GM19099 (cell line): ENCODE measurements at regions not wholly inside any gene's neighbourhood (a gene's known extent, or its start where the extent isn't known, plus 50 kb on each side); places are given as distances from the start of the nearest gene placed in this dataset.

ENCODE experiments used
- POLR2A ChIP-seq: IDR thresholded peaks from 3 replicates; pipeline ENCODE4 v1.6.1; 2011; ENCODE audit warnings: low read depth; ENCODE audit not compliant: insufficient read length; ENCODE audit errors: extremely low read depth

DNA sequence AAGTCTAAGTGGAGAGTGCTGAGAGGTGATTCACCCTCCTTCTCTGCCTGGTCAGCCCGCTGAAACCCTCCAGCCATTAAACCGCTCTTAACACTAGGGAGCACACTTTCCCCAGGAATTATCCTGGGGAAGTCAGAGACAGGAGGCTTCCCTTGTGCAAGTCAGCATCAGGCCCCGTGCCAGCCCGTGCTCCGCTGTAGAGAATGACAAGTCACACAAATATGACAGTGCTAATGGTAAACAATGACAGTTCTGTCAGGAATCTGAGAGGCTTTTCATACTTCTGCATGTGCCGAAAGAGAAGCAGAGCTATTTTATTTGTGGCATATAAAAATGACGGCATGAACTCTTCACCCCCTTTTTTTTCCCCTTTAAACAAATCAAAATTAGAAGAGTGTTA is 816.9 kb upstream of the SLC10A2 start:
- TF ChIP-seq POLR2A = no peak

DNA sequence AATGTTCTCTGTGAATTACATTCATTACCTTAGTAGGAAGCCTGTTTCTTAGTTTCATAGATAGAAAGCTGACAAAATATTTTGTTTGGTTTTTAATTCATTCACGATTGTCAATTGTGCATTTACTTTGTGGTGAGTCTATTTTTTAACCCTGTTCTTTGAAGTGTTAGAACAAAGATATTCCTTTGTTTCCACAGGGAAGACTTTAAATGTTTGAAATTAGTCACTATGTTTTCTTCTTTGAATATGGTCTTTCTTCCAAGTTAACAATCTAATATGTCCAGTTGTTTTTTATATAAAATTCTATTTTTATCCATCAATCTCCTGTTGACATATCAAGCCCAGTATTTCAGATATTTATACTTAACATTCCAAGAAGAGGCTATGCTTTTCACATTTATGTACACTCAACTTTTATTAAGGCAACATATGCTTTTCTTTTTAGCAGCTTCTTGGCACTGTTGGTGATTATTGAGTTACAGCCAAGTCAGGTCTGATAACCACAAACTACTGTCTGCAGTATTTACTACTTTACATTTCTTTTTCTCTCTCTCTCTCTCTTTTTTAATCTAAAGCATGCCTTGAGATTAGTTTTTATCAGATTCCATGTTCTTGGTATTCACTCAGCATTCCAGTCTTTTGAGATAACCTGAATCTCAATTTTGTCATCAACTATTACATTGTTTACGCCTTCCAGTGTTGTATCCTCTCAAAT is 812.8 kb upstream of the SLC10A2 start:
- no peak for TF ChIP-seq POLR2A

DNA sequence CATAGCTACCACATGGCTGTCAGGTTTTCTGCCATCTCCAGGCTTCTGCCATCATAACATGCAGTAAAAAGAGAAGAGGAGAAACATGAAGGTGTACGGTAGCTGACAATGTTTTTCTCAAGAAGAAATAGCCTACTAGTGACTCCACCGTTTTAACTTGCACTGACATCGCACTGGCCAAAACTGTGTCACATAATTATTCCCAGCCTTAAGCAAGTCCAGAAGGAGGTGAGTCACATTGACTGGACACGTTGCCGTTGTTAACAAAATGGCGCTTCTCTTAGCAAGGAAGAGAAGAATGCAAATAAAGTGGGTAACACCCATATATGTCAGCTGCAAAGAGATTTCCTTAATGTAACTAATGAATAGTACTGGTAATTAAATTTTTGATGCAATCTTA is 810.4 kb upstream of the SLC10A2 start:
- no peak for TF ChIP-seq POLR2A

DNA sequence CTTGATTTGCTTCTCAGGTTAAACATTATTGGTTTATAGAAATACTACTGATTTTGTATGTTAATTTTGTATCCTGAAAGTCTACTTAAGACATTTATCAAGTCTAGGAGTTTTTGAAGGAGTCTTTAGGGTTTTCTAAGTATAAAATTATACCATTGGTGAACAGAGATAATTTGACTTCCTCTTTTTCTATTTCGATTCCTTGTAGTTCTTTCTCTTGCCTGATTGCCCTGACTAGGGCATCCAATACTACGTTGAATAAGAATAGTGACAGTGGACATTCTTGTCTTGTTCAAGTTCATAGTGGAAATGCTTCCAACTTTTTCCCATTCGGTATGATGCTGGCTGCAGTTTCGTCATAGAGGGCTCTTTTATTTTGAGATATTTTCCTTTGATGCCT is 807.5 kb upstream of the SLC10A2 start:
- no peak for TF ChIP-seq POLR2A

DNA sequence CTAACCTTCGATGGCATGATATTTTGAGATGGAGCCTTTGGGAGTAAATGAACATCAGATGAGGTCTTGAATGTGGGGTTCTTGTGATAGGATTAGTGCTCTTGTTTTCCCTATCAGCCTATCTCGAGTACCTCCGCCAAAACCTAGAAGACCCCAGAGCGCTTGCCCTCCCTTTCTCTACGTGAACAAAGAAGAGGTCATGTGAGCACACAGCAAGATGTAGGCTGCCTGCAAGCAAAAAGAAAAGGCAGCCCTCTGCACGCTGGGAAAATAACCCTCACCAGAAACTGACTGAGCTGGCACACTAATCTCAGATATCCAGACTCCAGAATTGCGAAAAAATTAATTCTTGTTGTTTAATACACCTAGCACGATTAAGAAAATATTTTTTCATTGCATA is 799.8 kb upstream of the SLC10A2 start:
- no peak for TF ChIP-seq POLR2A

DNA sequence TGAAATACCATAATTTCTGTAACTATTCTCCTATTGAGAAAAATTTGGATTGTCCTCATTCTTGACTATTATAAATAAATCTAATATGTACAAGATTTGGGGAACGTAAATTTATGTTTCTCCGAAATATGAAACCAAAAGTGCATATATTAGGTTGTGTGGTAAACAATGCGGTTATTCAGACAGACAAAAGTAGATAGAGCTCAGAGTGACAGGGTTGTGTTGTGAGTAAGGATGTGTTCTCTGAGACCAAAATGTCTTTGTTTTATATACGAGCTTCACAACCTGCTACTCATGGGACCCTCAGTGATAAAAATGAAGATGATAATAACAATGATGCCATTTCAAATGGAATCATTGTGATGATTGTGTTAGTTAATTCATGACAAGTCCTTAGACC is 796.3 kb upstream of the SLC10A2 start:
- no peak for TF ChIP-seq POLR2A

DNA sequence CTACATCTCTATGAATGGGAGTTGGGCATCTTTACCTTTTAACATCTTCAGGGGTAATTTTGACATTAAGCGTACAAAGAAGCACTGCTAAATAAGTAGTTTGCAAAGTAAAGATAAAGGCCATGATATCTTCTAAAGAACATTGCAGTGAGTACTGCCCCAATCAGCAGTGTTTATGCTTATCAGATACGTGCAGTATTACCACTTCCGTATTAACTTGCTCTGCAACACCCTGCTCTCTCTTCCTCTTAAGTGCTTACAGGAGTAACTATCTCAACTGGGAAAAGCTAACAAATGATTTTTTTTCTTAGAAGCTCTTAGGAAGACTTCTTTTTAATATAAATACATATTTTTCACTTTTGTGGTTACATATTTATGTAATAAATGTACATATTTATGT is 793.7 kb upstream of the SLC10A2 start:
- no peak for TF ChIP-seq POLR2A

DNA sequence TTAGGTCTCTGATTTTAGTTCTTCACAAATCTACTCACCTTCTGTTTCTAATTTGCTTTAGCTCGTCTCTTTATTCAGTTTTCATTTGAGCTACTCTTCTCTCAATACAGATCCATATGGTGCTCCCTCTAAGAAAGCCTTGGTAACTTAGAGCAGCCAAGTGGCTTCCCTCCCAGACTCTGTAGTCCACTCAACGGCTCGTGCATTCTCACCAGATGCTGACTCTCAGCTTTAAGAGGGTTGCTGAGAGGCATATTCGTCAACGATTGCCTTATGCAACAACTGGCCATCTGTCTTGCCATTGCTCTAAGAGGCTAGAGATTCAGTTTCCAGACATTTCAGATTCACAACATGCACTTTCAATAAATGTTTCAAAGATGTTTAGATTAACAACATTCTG is 785.8 kb upstream of the SLC10A2 start:
- TF ChIP-seq POLR2A = no peak

DNA sequence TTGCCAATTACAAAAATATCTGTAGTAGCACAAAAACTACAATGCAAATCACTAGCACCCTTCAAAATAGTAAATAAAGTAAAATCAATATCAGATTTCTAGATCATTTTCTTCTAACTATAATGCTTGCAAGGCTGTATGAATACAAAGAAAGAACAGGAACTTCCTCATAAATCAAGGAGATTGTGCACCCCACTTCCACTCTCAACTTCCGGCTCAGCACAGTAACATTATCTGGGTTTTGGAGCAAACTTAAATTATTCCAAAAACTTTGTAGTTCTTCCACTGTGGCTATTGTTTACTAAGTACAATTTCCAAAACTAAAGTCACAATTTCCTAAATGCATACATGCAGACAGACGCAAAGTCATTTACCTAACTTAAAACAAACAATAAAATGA is 778.3 kb upstream of the SLC10A2 start:
- TF ChIP-seq POLR2A = no peak

DNA sequence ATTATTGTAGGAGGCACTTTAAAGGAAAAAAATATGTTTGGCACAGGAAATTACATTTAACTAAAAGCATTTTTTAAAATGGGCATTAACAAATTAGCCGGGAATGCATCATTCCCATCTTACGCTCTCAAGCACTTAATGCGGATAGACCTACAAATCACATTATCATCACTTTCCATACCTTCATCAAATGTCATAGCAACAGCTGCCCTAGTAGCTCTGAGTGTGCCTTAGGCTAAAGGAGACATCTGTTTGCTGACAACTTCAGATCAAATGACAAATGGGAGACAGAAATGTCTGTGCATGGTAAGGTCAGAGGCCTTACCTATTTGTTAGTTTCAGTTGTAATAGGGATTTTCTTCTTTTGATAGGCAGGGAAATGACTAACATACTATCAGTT is 773.2 kb upstream of the SLC10A2 start:
- no peak for TF ChIP-seq POLR2A

DNA sequence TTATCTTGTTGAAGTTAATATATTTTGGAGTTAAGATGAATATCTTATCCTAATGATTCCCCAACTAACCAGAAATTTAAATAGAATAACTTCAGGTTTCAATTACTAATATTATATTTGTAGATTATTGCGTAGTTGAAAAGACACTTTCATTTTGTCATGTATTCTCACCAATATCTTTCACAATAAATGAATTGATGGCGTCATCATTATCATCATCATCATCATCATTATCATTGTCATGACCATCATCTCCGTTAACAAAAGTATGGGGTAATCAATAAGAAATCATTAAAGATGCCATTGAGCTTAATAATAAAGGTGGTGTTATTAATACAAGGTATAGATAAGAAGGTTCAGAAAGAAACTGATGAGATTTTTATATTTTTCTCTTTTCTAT is 768.8 kb upstream of the SLC10A2 start:
- TF ChIP-seq POLR2A = no peak

DNA sequence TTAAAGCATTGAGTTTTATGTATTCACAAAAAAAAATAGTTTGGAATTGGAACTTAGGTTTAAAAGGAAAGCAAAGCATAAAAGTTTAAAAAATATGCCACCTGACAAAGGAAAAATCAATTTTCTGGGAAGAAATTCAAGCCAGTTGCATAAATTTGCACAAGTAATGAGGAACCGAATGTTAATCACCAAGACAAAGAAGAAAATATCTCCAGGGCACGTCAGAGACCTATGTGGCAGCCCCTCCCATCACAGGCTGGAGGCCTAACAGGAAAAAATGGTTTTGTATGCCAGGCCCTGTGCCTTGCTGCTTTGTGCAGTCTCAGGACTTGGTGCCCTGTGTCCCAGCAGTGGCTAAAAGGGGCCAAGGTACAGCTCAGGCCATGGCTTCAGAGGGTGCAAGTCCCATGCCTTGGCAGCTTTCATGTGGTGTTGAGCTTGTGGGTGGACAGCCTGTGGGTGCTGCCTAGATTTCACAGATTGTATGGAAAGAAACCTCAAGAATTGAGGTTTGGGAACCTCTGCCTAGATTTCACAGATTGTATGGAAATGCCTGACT is 767.2 kb upstream of the SLC10A2 start:
- TF ChIP-seq POLR2A = no peak

DNA sequence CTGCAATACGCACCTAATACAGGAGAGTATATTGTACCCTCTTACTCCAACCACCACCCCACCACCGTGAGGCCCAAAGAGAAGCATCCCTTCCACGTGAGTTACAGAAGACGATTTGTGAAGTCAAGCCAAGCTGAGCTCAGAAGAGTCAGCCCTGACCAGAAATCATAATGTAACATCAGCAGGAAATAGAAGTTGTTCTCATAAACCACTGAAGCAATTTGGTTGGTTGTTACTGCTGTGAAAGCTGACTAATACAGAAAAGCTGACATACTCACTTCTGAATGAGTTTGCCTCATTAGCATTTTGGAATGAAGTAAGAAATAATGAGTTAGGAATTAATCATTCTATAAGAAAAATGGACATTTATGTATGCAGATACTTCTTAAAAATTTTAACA is 749.4 kb upstream of the SLC10A2 start:
- no peak for TF ChIP-seq POLR2A

DNA sequence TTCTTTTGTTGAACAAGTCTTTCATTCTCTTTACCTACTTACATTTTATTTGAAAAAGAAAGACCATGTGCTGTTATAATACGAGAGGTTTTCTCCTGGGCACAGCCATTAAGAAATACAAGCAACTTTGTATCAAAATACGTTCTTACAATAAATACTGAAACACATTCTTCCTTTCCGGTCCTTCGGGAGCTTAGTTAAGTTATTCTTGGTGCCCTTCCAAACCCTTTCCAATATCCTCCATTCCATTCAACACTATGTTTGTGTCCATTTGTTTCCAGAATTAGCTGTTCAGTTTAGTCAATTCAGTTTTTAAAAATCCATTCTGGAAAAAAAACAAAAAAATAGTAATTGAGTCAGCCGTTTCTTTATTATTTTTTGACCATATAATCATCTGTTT is 746.8 kb upstream of the SLC10A2 start:
- no peak for TF ChIP-seq POLR2A

DNA sequence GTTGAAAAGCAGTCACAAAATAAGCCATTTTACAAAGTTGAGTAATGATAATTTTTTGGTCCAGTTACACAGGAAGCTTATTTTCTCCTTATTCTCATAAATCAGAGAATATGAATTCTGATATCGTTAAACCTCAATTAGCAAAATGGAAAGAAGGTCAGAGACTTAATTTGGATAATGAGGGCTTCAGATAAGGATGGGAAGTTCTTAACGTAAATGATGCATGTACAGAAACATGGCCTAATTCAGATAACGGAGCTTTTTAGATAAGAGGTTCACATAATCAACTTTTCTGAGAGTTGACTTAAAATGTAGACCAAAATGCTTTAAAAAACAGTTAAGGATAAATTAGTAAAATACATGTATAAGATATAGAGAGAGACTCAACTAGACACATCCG is 746.3 kb upstream of the SLC10A2 start:
- no peak for TF ChIP-seq POLR2A

DNA sequence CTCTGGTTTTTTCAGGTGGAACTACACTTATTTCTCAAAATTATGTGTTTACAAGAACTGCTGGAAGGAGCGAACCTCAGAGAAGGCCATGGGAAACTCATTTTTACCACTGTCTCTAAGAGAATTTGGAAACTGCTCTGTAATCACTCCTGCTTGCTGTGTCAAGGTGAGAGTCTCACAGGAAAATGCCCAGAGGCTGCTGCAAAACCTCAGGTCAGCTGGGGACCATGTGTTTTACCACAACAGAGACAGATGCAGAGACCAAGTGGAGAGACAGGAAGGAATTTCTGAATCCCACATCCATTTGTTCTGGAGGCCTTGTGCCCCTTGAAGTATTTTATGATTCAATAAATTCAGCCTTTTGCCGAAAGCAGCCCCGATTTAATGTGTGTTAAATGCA is 743.8 kb upstream of the SLC10A2 start:
- TF ChIP-seq POLR2A = no peak

DNA sequence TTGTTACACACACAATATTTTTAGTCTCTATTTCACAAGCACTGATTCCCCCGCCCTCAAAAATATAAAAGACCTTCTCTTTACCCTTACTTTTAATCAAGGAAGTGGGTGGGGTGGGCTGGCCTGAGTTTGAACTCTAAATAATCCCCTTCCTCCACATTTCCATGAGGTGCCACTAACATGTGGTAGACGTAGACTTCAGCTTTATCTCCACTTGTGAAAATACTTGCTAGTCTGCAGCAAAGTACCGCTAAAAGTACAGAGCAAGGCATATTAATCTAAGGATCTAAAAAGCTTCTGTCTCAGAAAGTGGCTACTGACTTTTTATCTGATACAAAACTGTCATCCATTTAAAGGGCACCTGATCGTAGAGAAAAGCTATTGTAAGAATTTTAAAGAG is 739.6 kb upstream of the SLC10A2 start:
- no peak for TF ChIP-seq POLR2A
